CD4-positive, alpha-beta T cell treated with Interleukin-1 beta for 1 hour (primary cell): ENCODE measurements at regions not wholly inside any gene's neighbourhood (a gene's known extent, or its start where the extent isn't known, plus 50 kb on each side); places are given as distances from the start of the nearest gene placed in this dataset.

Source experiments
- DNase-seq, 2 donors: peaks; one replicate each; pipeline ENCODE4 v3.0.0-alpha.2; 2020 to 2022

DNA sequence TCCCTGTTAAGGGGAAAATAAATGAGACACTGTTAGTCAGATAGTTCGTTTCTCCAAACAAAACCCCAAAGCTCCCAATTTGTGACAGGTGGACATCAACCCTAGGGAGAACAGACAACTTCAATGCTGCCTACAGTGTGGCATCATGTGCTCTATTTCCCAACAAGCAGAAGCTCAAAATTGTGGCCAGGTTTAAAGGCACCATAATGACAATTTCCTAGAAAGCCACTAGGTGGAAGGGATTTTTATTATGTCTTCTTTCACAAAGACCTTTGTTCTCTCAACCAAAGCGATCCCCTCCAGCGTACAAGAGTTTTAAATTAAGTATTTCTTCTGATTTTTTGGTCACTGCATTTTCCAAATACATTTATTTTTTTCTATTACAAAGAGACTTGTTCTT, 88.0 kb upstream of the MBIP start:
- no peak for DNase-seq

DNA sequence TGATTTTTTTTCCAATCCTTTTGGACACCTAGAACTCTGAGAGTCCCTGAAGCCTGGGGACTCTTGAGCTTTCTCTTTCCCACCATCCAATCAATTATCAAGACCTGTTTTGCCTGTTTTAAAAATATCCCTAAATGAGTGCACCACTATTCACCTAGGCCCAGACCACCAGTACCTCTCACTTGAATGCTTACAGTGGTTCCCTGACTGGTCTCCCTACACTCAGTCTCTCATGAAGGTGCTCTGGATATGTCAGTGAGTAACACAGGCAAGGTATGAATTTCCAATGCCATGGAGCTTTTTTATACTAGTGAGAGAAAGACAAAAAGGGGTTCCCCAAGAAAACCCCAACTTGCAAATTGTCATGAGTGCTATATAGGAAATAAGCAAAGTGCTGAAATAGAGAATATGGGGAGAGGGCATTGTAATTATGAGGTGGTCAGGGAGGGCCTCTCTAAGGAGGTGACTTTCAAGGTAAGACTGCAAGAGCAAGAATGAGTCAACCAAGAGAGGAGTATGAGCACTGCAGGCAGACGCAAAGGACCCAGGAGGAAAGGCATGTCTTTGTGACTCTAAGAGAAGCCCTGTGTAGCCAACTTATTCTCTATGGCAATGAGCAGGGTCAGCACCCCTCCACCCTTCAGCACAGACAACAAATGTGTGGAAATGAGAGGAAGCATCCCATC, 85.3 kb upstream of the MBIP start:
- DNase-seq, result no peak

DNA sequence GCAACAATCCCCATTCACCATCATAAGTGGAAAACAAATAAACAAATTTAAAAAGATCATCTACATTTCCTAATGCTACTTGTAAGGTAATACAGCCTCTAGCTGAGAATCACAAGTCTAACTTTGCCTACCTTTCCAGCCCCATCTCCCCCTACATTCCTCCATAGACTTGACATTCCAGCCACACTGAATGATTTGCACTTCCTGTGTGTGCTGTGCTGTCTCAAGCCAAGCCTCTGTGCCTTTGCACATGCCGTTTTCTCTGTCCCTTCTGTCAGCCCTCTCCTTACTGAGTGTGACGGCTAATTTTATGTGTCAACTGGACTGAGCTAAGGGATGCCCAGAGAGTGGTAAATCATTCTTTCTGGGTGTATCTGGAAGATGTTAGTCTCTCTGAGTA, 82.4 kb upstream of the MBIP start:
- DNase-seq, result no peak

DNA sequence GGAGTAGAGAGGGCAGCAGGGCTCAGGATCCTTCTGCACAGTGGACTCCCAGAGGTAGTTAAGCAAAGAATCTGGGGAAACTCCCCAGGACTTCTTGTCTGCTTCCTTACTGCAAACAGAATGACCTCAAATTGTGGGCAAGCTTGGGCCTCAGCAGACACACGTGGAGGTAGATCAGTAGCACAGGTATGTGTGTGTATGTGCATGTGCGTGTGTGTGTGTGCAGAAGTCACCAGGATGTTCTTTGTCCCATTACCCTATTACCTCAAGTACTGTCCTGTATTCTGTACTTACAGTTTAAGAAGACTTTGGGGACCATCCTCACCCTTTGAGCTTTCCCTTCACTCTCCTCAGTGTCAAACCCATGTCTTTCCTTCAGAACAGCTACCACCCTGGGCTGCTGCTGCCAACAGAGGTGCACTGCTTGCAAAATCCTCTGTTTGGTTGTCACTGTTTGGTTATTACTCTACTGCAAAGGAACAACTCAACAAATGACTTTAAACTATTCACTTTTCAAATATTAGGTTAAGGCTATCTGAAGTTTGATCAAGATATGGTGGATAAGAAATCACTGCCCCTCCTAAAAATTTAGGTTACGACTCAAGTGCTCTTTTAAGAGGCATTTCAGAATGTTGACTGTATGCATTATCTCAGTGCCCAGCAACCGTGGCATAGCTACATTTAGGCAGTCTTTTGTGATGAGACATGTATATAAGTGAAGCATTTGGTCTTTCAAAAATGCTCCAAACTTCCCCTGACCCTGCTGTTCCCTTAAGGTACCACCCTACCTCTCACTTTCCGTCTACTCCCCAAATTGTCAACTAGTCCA, 78.2 kb upstream of the MBIP start:
- no peak for DNase-seq

DNA sequence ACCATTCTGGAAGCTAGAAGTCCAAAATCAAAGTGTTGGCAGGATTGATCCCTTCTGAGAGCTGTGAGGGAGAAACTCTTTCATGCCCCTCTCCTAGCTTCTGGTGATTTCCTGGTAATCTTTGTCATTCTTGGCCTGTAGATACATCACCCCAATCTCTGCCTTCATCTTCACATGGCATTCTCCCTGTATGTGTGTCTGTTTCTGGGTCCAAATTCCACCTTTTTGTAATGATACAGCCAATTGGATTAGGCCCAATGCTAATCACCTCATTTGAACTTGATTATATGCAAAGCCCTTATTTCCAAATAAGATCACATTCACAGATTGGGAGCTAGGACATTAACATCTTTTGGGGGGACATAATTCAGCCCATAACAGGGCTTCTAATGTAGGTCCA, 76.9 kb upstream of the MBIP start:
- DNase-seq, result no peak

DNA sequence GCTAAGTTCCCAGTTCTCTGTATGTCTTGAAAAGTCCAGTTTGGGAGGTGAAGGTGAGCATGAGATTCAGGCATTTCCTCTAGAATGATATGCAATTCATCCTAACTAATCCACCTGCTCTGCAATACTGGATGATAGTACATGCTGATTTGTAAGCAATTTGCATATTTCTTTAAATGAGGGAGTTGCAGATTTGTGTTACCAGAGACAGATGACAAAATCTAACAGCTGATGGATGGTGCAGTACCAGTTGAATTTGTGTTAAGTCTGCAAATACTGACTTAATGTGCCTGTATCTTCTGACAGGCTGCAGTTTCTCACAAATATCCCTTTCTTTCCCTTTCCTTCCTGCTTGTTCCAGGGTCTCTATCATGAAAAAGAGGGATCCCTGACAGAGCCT, 76.4 kb upstream of the MBIP start:
- no peak for DNase-seq

DNA sequence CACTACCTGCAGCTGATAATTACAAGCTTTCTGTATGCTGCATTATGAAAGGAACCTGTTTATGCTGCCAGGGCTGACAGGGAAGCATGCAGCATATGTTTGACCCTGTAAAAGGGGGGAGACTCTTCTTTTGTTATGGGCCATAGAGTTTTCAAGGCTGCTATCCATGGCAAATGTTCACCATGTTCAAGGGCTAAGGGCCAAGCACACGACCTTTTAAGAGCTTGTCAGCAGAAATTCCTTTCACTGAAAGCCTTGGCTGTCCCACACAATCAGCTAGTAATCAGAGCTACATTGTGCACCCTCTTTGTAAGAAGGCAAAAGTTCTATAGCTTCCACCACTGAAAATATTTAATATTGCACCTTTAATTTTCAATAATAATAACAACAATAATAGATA, 74.2 kb upstream of the MBIP start:
- DNase-seq, result no peak

DNA sequence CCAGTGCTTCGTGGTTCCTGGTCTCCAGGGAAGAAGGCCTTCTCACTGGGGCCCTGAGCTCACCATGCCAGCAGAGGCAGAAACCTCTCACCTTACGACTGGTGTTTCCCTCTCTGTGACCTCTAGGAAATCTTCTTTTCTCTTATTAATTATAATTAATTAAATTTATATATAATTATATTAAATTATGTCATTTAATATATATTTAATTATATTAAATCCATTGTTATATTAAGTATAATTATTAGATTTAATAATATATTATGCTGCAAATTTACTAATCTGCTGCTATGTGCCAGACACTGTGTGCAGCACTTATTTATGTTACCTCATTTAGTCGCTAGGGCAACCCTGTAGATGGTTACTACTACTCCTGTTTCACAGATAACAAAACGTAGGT, 70.3 kb upstream of the MBIP start:
- DNase-seq, result no peak

DNA sequence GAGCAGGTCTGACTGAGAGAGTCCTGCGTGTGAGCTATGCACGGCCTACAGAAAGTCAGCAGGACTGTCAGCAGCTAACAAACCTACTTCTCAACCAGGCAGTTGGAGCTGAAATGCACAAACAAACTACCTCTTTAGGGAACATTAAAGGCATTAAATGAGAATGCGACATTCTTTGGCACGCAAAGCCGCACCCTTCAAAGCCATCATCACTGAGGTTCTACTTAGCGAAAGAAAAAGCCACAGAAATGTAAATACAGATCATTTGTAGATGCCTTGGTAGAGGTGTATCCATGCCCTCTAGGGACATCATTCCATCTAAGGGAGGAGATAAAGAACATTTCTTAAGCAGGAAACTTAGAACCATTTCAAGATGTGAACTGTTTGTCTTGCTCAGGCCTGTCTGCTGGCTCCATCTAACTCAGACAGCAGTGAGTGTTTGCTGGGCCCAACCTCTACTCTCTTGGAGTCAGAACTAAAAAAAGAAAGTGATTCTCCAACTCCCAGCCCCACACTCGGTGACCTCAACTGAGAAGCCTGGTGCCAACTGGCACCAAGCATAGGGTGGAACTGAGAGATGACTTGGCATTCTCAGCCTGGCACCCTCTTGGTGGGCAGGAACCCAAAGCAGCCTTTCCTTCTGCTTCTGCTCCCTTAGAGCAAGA, 63.5 kb upstream of the MBIP start:
- no peak for DNase-seq

DNA sequence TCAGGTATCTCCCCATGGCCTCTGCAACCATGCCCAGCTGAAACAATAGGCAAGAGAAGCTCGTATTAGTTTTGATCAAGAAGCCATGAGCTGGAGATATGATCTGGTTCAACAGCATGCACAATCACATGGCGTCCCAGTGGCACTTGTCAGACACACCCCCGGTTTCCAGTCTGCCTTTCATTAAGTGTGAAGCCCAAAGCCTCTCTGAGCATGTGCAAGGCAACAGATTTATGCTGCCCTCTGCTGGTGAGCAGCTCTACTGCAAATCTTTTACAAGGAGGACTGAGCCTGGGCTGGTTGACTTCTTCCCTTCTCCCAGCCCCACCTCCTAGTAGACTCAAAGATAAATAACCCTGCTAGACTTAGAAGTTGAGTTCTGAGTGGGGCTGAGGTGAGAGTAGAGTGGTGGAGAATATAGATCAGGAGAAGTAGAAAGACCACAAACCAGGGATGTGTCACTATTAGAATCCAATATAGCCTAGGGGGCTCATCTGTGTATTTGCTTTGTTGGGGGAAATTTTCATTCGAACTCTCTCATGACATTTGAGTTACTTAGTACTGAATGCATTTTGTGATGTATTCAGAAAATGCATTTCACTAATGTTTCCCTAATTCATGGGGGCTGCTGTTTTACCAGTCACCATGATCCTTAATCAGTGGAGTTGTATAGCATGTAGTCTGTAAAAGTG, 53.7 kb upstream of the MBIP start:
- peak; percentile 50 to 64 for DNase-seq
